ENCODE measurements at regions not wholly inside any gene's neighbourhood (a gene's known extent, or its start where the extent isn't known, plus 50 kb on each side); places are given as distances from the start of the nearest gene placed in this dataset.

- TF ChIP-seq ZBTB9 (CRISPR knock-in tag; IDR thresholded peaks at IDR 0.05) (no peak), ATF6 (CRISPR knock-in tag; IDR thresholded peaks at IDR 0.05) (no peak), BHLHE40 (IDR thresholded peaks at IDR 0.05; ENCODE audit: low read length) (no peak)
- TF ChIP-seq, protein P1, sequence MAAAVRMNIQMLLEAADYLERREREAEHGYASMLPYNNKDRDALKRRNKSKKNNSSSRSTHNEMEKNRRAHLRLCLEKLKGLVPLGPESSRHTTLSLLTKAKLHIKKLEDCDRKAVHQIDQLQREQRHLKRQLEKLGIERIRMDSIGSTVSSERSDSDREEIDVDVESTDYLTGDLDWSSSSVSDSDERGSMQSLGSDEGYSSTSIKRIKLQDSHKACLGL (CRISPR knock-in tag; IDR thresholded peaks at IDR 0.05; ENCODE audit: borderline replicate concordance, poor library complexity, severe bottlenecking) = no peak
Observed at GRCh38 chr16:35185366-35186044, 1726.1 kb downstream of the TP53TG3F start (continued).

GRCh38 chr16:35186045-35186759, 1726.8 kb downstream of the TP53TG3F start:
- Histone ChIP-seq H3K36me3 (ENCODE audit: control insufficient read depth, insufficient read depth, low read length) (no peaks in the 10 kb centered on the region), H3K79me2 (ENCODE audit: control insufficient read depth, insufficient read depth, low read length) (no peaks in the 10 kb centered on the region), H2AFZ (ENCODE audit: low read depth, low read length) (no peak overlapping the region), H3K27ac (ENCODE audit: extremely low read depth, low read depth, low read length) (no peak overlapping the region), H3K4me1 (replicated peaks in 1 of 2; ENCODE audit: control insufficient read depth in 2 of 2, insufficient read depth in 2 of 2, low read length in 2 of 2) (no peaks in the 10 kb centered on the region), H3K27me3 (ENCODE audit: control insufficient read depth in 2 of 2, insufficient read depth in 2 of 2, low read length in 2 of 2) (no peaks in the 10 kb centered on the region), H3K4me2 (ENCODE audit: insufficient read depth, low read length) (no peak overlapping the region), H3K9ac (ENCODE audit: insufficient read depth in 1 of 2, low read depth in 2 of 2, low read length in 2 of 2) (no peak overlapping the region), H3K9me1 (ENCODE audit: control insufficient read depth, insufficient read depth, low read length) (no peaks in the 10 kb centered on the region), H3K9me3 (replicated peaks; ENCODE audit: control insufficient read depth, insufficient read depth, low read depth, low read length) (no peaks in the 10 kb centered on the region), H4K20me1 (replicated peaks; ENCODE audit: control insufficient read depth, insufficient read depth, low read length) (no peaks in the 10 kb centered on the region), H3K4me3 (no peak overlapping the region)
- ATAC-seq (no peak), FAIRE-seq (no peak), DNase-seq (ENCODE audit: extremely low read depth in 1 of 4, low spot score in 3 of 4) (no peak)
- no TSS peak for BruUV-seq (replicated peaks)
- TF ChIP-seq CGGBP1 (CRISPR knock-in tag; IDR thresholded peaks at IDR 0.05) (no peak), SNIP1 (IDR thresholded peaks at IDR 0.05; ENCODE audit: low read depth) (no peak), TAF9B (IDR thresholded peaks at IDR 0.05; ENCODE audit: partially characterized antibody) (no peak), ETV6 (IDR thresholded peaks at IDR 0.05; ENCODE audit: borderline replicate concordance in 1 of 2, low read depth in 2 of 2, low read length in 1 of 2) (no peak), ETV6 (CRISPR knock-in tag; IDR thresholded peaks at IDR 0.05; ENCODE audit: borderline replicate concordance) (no peak)
- ChIA-PET CTCF (ENCODE audit: low intra/inter-chr PET ratio) (no interaction called here), POLR2A (no interaction called here)
- in situ Hi-C loops (cut with MboI) = no loop called here
- intact Hi-C loops (cut with micrococcal nuclease) = no loop called here

Measured in K562 (cell line).